GM10266 (cell line): ENCODE measurements at regions not wholly inside any gene's neighbourhood (a gene's known extent, or its start where the extent isn't known, plus 50 kb on each side); places are given as distances from the start of the nearest gene placed in this dataset.

Experiments used
- DNase-seq: peaks from one replicate; pipeline ENCODE4 v3.0.0; 2012; ENCODE audit errors: extremely low spot score
- TF ChIP-seq, protein P1 (sequence below): IDR thresholded peaks from 2 replicates; pipeline ENCODE4 v1.5.1; 2012; ENCODE audit warnings: mild to moderate bottlenecking, low read depth; ENCODE audit not compliant: control insufficient read depth, insufficient read depth; ENCODE audit errors: missing control alignments

DNA sequence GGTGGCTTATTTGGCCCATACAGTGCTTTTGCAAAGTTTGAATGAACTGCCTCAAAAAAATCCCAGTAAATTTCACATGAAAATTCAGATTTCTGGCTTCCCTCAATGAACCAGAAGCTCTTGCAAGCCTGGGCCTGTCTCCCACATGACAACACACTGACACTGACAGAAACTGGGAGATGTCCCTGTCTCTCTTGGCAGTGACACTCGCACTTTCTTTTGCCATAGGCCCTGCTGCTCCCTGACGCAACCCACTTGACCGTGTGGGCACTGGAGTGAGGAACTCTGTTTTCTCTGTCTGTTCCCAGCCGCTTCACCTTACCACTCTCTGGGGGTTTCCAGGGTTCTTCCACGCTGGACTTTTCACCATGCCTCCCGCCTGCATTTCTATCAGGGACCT lies 524.5 kb downstream of the SHQ1 start:
- TF ChIP-seq, protein P1, sequence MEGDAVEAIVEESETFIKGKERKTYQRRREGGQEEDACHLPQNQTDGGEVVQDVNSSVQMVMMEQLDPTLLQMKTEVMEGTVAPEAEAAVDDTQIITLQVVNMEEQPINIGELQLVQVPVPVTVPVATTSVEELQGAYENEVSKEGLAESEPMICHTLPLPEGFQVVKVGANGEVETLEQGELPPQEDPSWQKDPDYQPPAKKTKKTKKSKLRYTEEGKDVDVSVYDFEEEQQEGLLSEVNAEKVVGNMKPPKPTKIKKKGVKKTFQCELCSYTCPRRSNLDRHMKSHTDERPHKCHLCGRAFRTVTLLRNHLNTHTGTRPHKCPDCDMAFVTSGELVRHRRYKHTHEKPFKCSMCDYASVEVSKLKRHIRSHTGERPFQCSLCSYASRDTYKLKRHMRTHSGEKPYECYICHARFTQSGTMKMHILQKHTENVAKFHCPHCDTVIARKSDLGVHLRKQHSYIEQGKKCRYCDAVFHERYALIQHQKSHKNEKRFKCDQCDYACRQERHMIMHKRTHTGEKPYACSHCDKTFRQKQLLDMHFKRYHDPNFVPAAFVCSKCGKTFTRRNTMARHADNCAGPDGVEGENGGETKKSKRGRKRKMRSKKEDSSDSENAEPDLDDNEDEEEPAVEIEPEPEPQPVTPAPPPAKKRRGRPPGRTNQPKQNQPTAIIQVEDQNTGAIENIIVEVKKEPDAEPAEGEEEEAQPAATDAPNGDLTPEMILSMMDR, result no peak
- DNase-seq, result no peak

DNA sequence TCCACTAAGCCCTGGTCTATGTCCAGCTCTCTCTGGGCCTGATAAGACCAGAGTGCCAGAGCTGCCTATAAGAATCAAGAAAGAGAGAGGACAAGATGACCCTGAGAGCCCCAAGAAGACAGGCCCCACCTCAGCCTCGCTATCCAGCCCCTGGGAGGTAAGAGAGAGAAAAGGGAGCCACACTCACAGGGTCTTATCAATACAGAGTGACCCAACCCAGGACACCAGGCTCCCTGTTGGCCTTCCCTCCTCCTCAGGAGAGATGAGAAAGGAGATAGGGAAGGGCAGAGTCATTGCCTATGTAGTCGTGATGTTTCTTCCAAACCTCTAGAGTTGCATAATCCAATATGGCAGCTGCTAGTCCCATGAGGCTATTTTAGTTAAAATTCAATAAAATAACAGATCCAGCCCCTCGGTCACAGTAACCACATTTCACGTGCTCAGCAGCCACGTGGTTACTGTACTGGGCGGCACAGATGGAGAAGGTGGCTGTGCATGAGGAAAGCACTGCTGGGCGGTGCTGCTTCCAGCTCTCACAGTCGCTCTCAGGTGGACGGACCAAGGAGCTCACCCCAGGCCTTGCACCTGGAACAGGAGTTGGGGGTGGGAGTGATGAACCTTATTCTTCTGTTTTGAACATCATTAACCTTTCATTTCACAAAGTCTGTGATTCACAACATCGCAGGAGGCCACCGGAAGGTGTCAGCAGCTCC lies 525.8 kb downstream of the SHQ1 start:
- DNase-seq, result no peak
- TF ChIP-seq, protein P1, result no peak

DNA sequence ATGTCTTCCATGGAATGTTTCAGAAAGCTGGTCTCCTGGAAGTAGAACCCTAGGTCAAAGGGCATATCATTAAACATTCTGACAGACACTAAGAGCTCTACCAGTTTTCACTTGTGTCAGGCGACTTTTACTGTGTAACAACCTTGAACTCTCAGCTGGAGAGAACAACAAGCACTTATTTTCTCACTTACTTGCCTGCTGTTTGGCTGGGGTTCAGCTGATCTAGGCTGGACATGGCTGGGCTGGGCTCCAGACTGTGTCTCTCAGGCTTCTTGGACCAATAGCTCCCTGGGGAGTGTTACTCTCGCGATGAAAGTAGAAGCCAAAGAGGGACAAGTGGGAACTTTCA lies 527.3 kb downstream of the SHQ1 start:
- TF ChIP-seq, protein P1, result no peak

DNA sequence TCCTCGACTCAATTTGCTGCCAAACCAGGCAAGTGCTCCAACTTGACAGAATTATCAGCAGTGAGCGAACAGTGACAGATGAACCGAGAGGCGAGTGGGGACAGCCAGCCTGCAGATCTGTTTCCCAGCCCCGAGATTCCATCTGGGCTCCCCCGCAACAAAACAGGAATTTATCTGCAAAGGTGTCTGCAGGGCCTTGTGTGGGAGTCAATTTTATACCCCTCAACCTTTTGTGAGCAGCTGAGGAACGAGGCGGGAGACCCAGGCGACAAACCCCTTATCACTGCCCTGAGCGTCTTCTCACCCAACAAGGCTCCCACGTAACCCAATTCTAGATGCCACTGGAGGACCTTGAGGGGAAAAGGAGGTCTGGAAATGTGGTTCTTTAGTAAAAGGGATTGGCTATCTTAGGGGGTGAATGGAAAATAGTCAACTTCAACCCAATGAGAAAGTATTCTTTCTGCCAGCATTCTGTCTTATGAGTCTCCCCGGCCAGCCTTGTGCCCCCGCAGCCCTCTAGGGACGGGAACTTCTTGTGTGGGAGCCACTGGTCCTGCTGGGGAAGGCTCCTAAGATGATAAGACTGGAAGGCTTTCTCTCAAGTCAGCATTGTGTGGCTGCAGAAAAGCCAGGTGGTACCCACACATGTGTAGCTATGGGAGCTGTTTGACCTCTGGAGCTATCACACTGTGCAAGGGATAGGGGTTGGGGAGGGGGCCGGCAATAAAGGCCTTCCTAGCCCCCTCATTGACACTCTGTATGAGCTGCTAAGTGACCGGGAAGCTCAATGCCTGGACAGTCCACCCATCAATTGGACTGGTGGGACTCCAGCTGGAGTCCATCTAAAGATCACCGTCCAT lies 527.9 kb downstream of the SHQ1 start:
- TF ChIP-seq, protein P1, result no peak
- no peak for DNase-seq

More for the DNA sequence above, 527.3 kb downstream of the SHQ1 start:
- no peak for DNase-seq

DNA sequence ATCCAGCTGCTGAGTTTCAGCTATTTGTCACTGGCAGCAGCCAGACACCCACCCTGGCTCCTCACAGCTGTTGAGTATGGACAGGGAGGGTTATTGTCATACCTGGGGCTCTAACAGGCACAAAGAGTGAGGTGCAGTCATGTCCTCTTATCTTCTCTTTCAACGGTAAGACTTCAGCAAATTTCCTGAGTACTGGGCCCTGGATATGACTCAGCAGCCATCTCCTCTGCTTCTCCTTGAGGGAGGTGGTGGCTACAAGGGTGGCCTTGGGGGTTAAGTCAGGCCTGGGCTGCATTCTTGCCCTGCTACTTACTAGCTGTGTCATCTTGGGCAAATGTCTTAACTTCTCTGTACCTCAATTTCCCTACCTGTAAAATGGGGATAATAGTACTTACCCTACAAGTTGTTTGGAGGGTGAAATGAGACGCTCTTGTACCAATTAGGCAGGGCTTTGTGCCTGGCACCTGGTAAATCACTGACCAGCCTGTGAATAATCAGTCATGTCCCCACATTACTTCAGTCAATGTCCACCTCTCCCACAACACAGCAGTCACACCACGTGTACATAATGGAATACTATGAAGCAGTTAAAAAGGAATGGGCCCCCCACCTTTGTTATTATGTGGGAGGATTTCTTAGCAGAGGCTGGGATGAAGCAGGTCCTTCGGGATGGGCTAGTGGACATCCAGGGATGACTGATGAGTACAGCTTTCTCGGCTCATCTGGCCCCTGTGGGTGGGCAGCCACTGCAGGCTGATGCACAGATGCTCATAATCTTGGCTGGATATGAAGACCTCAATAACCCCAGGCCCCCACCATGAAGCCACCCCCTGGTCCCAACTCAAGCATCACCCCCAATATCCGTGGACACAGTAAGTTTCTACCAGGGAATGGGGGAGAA lies 528.8 kb downstream of the SHQ1 start:
- no peak for DNase-seq
- TF ChIP-seq, protein P1, result no peak

DNA sequence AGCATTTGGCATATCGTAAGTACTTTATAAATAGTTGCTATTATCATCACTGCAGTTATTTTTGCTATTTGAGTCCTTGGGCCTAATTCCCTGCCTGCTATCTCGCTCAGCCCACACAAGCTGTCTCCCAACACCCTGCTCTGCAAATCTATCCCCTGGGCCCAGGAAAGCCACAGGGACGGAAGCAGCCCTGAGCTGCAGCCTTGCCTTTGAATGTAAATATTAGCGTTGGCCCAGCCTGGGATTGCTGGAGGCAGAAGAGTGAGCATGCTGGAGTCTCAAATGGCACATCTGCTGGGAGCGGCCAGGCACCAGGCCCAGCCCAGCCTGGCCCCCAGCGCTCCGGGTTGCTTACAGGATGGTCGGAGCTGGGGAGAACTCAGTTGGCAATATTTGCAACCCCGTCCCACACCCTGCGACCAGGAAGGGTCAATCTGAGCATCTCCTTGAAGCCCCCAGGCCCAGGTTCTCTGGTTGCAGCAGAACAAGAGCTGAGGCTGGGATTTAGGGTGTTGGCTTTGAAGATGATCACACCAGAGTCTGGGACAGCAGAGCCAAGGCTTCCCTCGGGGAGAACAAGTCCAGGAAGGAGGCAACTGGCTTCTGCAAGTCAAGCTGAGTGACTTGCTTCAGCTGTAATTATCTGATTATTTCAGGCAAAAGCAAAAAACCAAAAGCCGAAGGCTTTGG lies 529.6 kb downstream of the SHQ1 start:
- TF ChIP-seq, protein P1, result no peak
- no peak for DNase-seq
